BJ (cell line): ENCODE measurements at regions not wholly inside any gene's neighbourhood (a gene's known extent, or its start where the extent isn't known, plus 50 kb on each side); places are given as distances from the start of the nearest gene placed in this dataset.

ENCODE experiments used
- CTCF ChIA-PET: fragments of 350-600 bp; formaldehyde crosslinking; extraction: SDS; loops from one replicate; lab custom pipeline; 2021; ENCODE audit warnings: antibody characterized with exemption, inconsistent platforms; lab: Yijun Ruan, JAX
- POLR2A ChIA-PET: fragments of 300-600 bp; sonication (Branson Sonifier 250); formaldehyde crosslinking; extraction: SDS; loops from one replicate; lab custom pipeline; 2021; ENCODE audit warnings: antibody characterized with exemption; lab: Charles Lee
- DNase-seq: peaks from one replicate; pipeline ENCODE4 v3.0.0-alpha.2; 2011; ENCODE audit warnings: low read depth
- H3K27me3 ChIP-seq: 2 replicates; pipeline ENCODE4 v1.6.0; 2011; ENCODE audit warnings: low read length; ENCODE audit not compliant: control insufficient read depth, insufficient read depth
- H3K36me3 ChIP-seq: 2 replicates; pipeline ENCODE4 v1.5.1; 2011; ENCODE audit warnings: low read length; ENCODE audit not compliant: control insufficient read depth, insufficient read depth
- H3K4me3 ChIP-seq: 2 replicates; pipeline ENCODE4 v1.5.1; 2011; ENCODE audit warnings: low read depth, mild to moderate bottlenecking, control low read depth, low read length
- CTCF ChIP-seq: IDR thresholded peaks from 2 replicates; pipeline ENCODE4 v1.5.1; 2011; ENCODE audit warnings: low read depth, mild to moderate bottlenecking, control low read depth, inconsistent platforms, low read length, moderate library complexity; ENCODE audit not compliant: insufficient read depth

GRCh38 chr7:18419456-18419855 lies 76.1 kb upstream of the HDAC9 start:
- no peak for DNase-seq
- no peak for TF ChIP-seq CTCF
- ChIA-PET CTCF (interaction anchor here (0.7 to 2.4 kb wide), 2 partner anchors 9 to 66 kb away, joined by 3 to 8 read pairs; no protein-coding TSS in a partner anchor), POLR2A (no interaction called here)
- H3K27me3 ChIP-seq, result no peaks in the 10 kb centered on the region
- no peak overlapping the region for H3K4me3 ChIP-seq
- no peaks in the 10 kb centered on the region for H3K36me3 ChIP-seq

DNA sequence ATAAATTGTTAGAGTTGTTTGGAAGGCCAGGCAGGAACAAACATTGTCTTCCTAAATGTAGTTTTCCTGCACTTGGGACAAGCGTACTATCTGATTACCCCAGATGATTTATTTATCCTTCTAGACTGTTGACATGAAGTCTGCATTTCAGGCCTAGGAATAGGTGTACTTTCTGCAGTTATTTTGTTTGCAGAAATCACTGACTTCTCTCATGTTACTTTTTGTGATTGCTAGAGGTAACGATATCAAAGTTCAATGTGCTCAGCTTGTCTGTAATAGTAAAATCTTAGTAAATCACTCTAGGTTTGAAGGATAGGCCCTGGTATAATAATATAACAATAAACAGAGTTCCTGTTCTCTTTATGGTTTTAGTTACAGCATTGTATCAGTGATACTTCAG lies 75.4 kb upstream of the HDAC9 start:
- TF ChIP-seq CTCF, result no peak
- Histone ChIP-seq H3K36me3 (no peaks in the 10 kb centered on the region), H3K27me3 (no peaks in the 10 kb centered on the region), H3K4me3 (no peak overlapping the region)
- CTCF ChIA-PET, result interaction anchor here (0.7 to 2.4 kb wide), 3 partner anchors 8 to 67 kb away, joined by 3 to 8 read pairs (median 3); no protein-coding TSS in a partner anchor
- DNase-seq, result no peak
- POLR2A ChIA-PET, result interaction anchor here (0.6 kb wide), 1 partner anchor 12 kb away, joined by 3 read pairs; no protein-coding TSS in a partner anchor

DNA sequence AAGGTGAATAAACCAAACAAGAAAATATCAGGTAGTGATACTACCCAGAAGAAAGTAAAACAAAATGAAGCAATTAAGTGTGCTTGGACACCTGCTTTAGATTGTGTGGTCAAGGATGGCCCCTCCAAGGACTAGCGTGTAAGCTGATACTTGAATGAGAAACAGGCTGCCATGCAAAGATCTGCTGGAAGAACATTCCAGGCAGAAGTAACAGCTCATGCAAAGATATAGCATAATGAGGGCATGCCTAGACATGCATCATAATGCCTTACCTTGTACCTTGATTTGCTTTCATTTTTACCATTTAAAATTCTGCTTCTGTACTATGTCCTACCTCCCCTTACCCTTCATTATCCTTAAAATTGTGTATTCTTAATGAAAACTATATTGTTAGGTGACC lies 74.8 kb upstream of the HDAC9 start:
- no peak for TF ChIP-seq CTCF
- ChIA-PET POLR2A (interaction anchor here (0.6 kb wide), 1 partner anchor 12 kb away, joined by 3 read pairs; no protein-coding TSS in a partner anchor), CTCF (interaction anchor here (1.0 to 2.4 kb wide), 2 partner anchors 8 to 10 kb away, joined by 3 to 8 read pairs; no protein-coding TSS in a partner anchor)
- Histone ChIP-seq H3K36me3 (no peaks in the 10 kb centered on the region), H3K4me3 (no peak overlapping the region), H3K27me3 (no peaks in the 10 kb centered on the region)
- no peak for DNase-seq

DNA sequence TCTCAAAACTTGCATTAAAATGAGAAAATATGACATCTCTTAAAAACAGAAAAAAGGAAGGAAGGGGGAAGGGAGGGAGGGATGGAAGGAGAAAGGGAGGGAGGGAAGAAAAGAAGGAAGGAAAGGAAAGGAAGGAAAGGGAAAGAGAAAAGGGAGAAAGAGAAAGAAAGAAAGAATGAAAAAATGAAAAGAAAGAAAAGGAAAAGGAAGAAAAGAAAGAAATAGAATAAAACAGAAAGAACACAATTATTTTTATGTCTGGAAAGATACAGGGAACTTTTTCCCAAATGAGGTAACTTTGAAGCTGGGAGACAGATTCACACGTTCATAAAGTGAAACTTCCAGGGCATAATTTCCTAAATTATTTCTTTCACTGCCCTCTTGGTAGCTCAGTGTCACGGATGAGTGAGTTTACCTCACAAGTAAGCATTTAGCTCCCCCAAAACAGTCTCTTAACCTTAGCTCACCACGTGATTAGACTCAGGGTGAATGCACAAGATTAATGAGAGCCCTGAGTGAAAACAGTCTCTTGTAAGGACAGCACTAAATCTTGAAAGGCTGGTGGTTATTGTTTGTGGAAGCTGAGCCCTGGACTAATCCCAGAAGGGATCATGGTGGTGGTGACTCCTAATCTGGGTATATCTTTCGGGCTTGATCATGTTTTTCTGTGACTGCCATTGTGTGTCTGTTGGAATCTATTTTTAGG lies 74.1 kb upstream of the HDAC9 start:
- DNase-seq, result no peak
- TF ChIP-seq CTCF, result no peak
- CTCF ChIA-PET, result interaction anchor here (2.4 kb wide), 1 partner anchor 11 kb away, joined by 8 read pairs; no protein-coding TSS in a partner anchor
- POLR2A ChIA-PET, result no interaction called here
- H3K36me3 ChIP-seq, result no peaks in the 10 kb centered on the region
- no peaks in the 10 kb centered on the region for H3K27me3 ChIP-seq
- no peak overlapping the region for H3K4me3 ChIP-seq

GRCh38 chr7:18425227-18425626 lies 70.3 kb upstream of the HDAC9 start:
- H3K4me3 ChIP-seq, result no peak overlapping the region
- ChIA-PET POLR2A (no interaction called here), CTCF (interaction anchor here (0.9 kb wide), 1 partner anchor 142 kb away, joined by 3 read pairs; no protein-coding TSS in a partner anchor)
- no peak for TF ChIP-seq CTCF
- no peaks in the 10 kb centered on the region for H3K36me3 ChIP-seq
- no peaks in the 10 kb centered on the region for H3K27me3 ChIP-seq
- DNase-seq, result no peak
